Parathyroid adenoma (tissue), 2 donors: ENCODE measurements at regions not wholly inside any gene's neighbourhood (a gene's known extent, or its start where the extent isn't known, plus 50 kb on each side); places are given as distances from the start of the nearest gene placed in this dataset.

Experiments used
- H2AFZ ChIP-seq: fragments of 300-600 bp; sonication (generic); one replicate; pipeline ENCODE4 v1.7.0; 2017; ENCODE audit warnings: antibody characterized with exemption, mild to moderate bottlenecking
- H3K27ac ChIP-seq: fragments of 300-600 bp; sonication (generic); one replicate; pipeline ENCODE4 v1.7.0; 2017
- H3K27me3 ChIP-seq: fragments of 300-600 bp; sonication (generic); one replicate; pipeline ENCODE4 v1.7.0; 2017; ENCODE audit warnings: low read length; ENCODE audit not compliant: control insufficient read depth, insufficient read depth
- H3K36me3 ChIP-seq: fragments of 300-600 bp; sonication (generic); one replicate; pipeline ENCODE4 v1.7.0; 2017; ENCODE audit warnings: low read length; ENCODE audit not compliant: control insufficient read depth, insufficient read depth
- H3K4me1 ChIP-seq: fragments of 300-600 bp; sonication (generic); one replicate; pipeline ENCODE4 v1.7.0; 2017; ENCODE audit warnings: control low read depth
- H3K4me2 ChIP-seq: fragments of 300-600 bp; sonication (generic); one replicate; pipeline ENCODE4 v1.7.0; 2017; ENCODE audit warnings: low read length
- H3K4me3 ChIP-seq: fragments of 300-600 bp; sonication (generic); one replicate; pipeline ENCODE4 v1.7.0; 2017; ENCODE audit warnings: low read depth, low read length
- H3K79me2 ChIP-seq: fragments of 300-600 bp; sonication (generic); one replicate; pipeline ENCODE4 v1.7.0; 2017; ENCODE audit warnings: control low read depth
- H3K9ac ChIP-seq: fragments of 300-600 bp; sonication (generic); one replicate; pipeline ENCODE4 v1.7.0; 2017; ENCODE audit warnings: mild to moderate bottlenecking
- H3K9me3 ChIP-seq: fragments of 300-600 bp; sonication (generic); one replicate; pipeline ENCODE4 v1.7.0; 2017; ENCODE audit warnings: low read length; ENCODE audit not compliant: control insufficient read depth
- TF ChIP-seq, protein P1 (sequence below): fragments of 300-600 bp; sonication (generic); IDR thresholded peaks from one replicate; pipeline ENCODE4 v1.7.0; 2017; ENCODE audit warnings: antibody characterized with exemption, mild to moderate bottlenecking
- donor health status: primary hyperparathyroidism.

DNA sequence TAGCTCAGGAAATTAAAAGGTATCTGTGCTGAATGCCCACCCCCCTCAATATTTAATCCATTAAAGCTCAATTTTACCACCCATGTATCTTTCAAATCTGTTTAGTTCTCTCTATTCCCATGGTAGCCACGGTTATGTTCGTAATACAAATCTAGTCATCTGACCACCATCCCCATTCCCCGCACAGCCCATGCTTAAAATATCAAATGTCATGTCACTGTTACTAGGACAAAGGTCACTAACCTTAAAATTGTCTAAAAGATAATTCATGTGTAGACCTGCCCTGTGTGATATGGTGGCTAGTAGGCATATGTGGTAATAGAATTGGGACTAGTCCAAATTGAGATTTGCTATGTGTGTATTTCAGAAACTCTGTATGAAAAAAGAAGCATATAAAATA lies 728.5 kb upstream of the B3GALT2 start:
- Histone ChIP-seq H3K4me1 (no peaks in the 10 kb centered on the region), H3K4me3 (no peak overlapping the region), H3K27me3 (no peaks in the 10 kb centered on the region), H3K9me3 (no peaks in the 10 kb centered on the region), H3K4me2 (no peak overlapping the region), H3K79me2 (no peaks in the 10 kb centered on the region), H3K27ac (no peak overlapping the region), H3K36me3 (no peaks in the 10 kb centered on the region), H3K9ac (no peak overlapping the region), H2AFZ (no peak overlapping the region)
- TF ChIP-seq, protein P1, sequence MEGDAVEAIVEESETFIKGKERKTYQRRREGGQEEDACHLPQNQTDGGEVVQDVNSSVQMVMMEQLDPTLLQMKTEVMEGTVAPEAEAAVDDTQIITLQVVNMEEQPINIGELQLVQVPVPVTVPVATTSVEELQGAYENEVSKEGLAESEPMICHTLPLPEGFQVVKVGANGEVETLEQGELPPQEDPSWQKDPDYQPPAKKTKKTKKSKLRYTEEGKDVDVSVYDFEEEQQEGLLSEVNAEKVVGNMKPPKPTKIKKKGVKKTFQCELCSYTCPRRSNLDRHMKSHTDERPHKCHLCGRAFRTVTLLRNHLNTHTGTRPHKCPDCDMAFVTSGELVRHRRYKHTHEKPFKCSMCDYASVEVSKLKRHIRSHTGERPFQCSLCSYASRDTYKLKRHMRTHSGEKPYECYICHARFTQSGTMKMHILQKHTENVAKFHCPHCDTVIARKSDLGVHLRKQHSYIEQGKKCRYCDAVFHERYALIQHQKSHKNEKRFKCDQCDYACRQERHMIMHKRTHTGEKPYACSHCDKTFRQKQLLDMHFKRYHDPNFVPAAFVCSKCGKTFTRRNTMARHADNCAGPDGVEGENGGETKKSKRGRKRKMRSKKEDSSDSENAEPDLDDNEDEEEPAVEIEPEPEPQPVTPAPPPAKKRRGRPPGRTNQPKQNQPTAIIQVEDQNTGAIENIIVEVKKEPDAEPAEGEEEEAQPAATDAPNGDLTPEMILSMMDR = no peak

DNA sequence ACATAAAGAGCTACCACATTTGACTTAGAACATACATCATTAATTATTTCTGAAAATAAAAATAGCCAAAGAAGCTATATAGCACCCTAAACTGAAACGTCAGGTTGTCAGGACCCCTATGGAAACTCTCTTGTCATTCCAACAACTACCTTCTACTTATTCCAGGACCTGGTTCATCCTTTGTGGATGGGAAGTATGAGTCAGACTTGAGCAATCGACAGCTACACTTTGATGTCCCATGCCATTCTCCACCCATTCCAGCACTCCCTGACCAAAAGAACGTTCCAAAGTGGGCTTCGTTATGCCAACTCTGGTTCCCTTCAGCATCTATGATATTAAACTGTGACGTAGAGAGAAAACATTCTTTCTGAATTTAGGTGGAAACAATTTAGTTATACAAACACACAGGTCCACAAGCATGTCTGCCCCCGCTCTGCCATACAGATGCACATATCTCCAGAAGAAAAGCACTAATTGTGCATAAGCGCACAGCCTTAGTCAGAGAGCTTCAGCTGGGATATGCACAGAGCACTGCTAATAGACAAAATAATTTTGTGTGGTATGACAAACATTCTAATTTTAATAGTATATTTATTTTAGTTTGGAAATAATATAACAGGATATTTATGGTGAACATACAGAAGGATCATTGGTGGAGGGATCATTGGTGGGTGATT lies 723.1 kb upstream of the B3GALT2 start:
- Histone ChIP-seq H3K4me2 (no peak overlapping the region), H3K27me3 (no peaks in the 10 kb centered on the region), H3K36me3 (no peaks in the 10 kb centered on the region), H3K79me2 (no peaks in the 10 kb centered on the region), H3K9me3 (no peaks in the 10 kb centered on the region), H3K4me3 (no peak overlapping the region), H3K9ac (no peak overlapping the region), H3K4me1 (no peaks in the 10 kb centered on the region), H2AFZ (no peak overlapping the region), H3K27ac (no peak overlapping the region)
- TF ChIP-seq, protein P1 = no peak

DNA sequence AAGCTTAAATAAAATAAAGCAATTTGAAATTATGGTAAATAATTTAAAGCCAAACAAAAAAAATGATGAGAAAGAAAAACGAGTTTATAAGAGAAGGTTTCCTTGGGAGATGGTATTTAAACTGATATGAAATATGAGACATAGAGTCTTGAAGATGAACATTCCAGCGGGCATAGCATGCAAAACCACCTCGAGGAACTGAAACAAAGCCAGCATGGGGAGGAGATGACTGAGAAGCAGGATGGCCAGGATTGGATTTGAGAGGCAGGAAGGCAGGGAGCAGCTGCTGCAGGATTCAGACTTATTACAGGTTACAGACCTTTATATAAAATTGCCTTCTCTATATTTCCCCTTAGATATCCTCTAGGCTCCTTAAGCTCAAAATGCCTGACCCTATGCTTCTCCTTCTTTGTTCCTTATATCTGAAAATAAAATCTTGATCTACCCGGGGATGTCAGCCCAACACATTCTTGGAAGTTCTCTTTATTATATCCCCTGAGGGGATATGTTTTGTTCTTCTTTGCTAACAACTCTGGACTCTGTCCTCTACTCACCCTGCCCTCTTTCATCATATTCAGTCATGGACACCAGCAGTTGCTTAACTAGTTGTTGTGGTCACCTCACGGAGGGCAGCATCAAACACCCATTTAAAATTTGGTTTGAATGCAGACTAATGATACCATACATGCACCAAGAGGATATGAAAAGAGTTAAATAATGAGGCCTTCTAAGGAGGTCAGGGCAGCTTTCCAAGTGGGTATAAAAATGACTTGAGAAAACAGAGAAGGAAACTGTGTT lies 719.1 kb upstream of the B3GALT2 start:
- no peak overlapping the region for H3K4me3 ChIP-seq
- H3K9me3 ChIP-seq = no peaks in the 10 kb centered on the region
- TF ChIP-seq, protein P1 = no peak
- no peak overlapping the region for H3K27ac ChIP-seq
- H3K9ac ChIP-seq = no peak overlapping the region
- no peaks in the 10 kb centered on the region for H3K36me3 ChIP-seq
- H3K4me2 ChIP-seq = no peak overlapping the region
- no peaks in the 10 kb centered on the region for H3K27me3 ChIP-seq
- no peaks in the 10 kb centered on the region for H3K4me1 ChIP-seq
- H2AFZ ChIP-seq = no peak overlapping the region
- no peaks in the 10 kb centered on the region for H3K79me2 ChIP-seq

DNA sequence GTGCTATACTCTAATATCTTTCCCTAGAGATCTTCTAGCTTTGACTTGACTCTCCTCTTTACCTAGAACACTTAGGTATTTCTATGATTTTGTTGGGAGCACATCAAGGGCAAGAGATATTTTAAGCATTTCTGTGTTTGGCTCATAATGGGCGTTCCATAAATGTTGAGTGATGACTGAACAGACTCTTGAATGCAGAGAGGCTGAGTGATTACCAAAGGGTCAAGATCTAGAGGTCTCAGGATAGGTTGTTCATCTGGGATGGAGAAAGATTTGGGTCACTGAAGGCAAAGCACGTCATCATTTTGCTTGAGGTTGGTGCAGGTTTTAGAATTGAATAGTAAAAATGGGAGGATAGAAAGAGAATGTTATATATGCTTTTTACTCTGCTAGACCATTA lies 705.4 kb upstream of the B3GALT2 start:
- TF ChIP-seq, protein P1 = no peak
- Histone ChIP-seq H3K79me2 (no peaks in the 10 kb centered on the region), H3K4me2 (no peak overlapping the region), H3K27ac (no peak overlapping the region), H3K9me3 (no peaks in the 10 kb centered on the region), H3K36me3 (no peaks in the 10 kb centered on the region), H3K9ac (no peak overlapping the region), H3K4me1 (no peaks in the 10 kb centered on the region), H2AFZ (no peak overlapping the region), H3K27me3 (no peaks in the 10 kb centered on the region), H3K4me3 (no peak overlapping the region)
